ENCODE measurements at regions not wholly inside any gene's neighbourhood (a gene's known extent, or its start where the extent isn't known, plus 50 kb on each side); places are given as distances from the start of the nearest gene placed in this dataset.

- FAIRE-seq (no peak), DNase-seq (ENCODE audit: insufficient read length, low spot score) (no peak)
- TF ChIP-seq POLR2A (IDR thresholded peaks at IDR 0.05; ENCODE audit: low read depth, low read length): no peak
These were observed 53.1 kb upstream of the CACNA1E start for GRCh38 chr1:181430015-181430885.

All from H54 (cell line).